Head of caudate nucleus (tissue), 42 donors: ENCODE measurements at regions not wholly inside any gene's neighbourhood (a gene's known extent, or its start where the extent isn't known, plus 50 kb on each side); places are given as distances from the start of the nearest gene placed in this dataset.
"Not testable (repeated sequence)": the region's sequence is repeated elsewhere in the genome, so short reads cannot be mapped to it uniquely, and the experiment has no call there.

Experiments used
- DNase-seq, 42 donors: peaks; one replicate each; pipeline versions ENCODE4 v3.0.0 to v3.0.0-alpha.2; 2020 to 2021; ENCODE audit warnings: mixed read lengths in 7 of 42
- intact Hi-C: fragments of 100-400 bp; cut with DNase I; formaldehyde crosslinking; loops from one replicate; pipeline ENCODE4 v1.15.0; 2022

GRCh38 chr2:238502088-238502810, 75.5 kb downstream of the ASB1 start:
- DNase-seq: peak in 1 of 42 donors; percentile 2
- intact Hi-C loops: no loop called here

GRCh38 chr2:238502956-238503791, 76.4 kb downstream of the ASB1 start:
- DNase-seq: peak in 6 of 42 donors; percentile 1 to 22 (median 4)
- intact Hi-C loops: no loop called here

- peak in 6 of 42 donors; percentile 7 to 39 (median 20) for DNase-seq
- intact Hi-C loops: no loop called here
Measured at GRCh38 chr2:238504181-238504931, 77.6 kb downstream of the ASB1 start.

GRCh38 chr2:238505119-238505891, 78.6 kb downstream of the ASB1 start:
- intact Hi-C loops: no loop called here
- DNase-seq: peak in 1 of 42 donors; percentile 22

- intact Hi-C loops: no loop called here
- peak in 2 of 42 donors; percentile 0 to 4 for DNase-seq
Measured at GRCh38 chr2:238505892-238506280, 79.2 kb downstream of the ASB1 start.

GRCh38 chr2:238506371-238507068, 79.8 kb downstream of the ASB1 start:
- peak in 2 of 42 donors; percentile 29 to 40 for DNase-seq
- intact Hi-C loops: no loop called here

- peak in 1 of 42 donors; percentile 32 for DNase-seq
- intact Hi-C loops: no loop called here
Measured at GRCh38 chr2:238507836-238508235, 81.1 kb downstream of the ASB1 start.

- intact Hi-C loops: no loop called here
- DNase-seq: peak in 1 of 42 donors; percentile 16
Measured at GRCh38 chr2:238509151-238509835, 82.6 kb downstream of the ASB1 start.

- intact Hi-C loops: no loop called here
- DNase-seq: peak in 1 of 42 donors; percentile 17
Measured at GRCh38 chr2:238509903-238510302, 83.2 kb downstream of the ASB1 start.

GRCh38 chr2:238510911-238511613, 84.3 kb downstream of the ASB1 start:
- intact Hi-C loops: no loop called here
- DNase-seq: peak in 1 of 42 donors; percentile 21

- DNase-seq: no peak
- intact Hi-C loops: no loop called here
Measured at GRCh38 chr2:238511614-238511950, 84.9 kb downstream of the ASB1 start.

- DNase-seq: peak in 1 of 42 donors; percentile 3
- intact Hi-C loops: no loop called here
Measured at GRCh38 chr2:238512247-238512867, 85.6 kb downstream of the ASB1 start.

GRCh38 chr2:238513346-238513745, 86.6 kb downstream of the ASB1 start:
- intact Hi-C loops: no loop called here
- DNase-seq: no peak

- DNase-seq, intact Hi-C loops: not testable (repeated sequence)
Measured at GRCh38 chr2:238514024-238514423, 87.3 kb downstream of the ASB1 start.

- intact Hi-C loops: no loop called here
- DNase-seq: no peak
Measured at GRCh38 chr2:238515377-238515776, 88.7 kb downstream of the ASB1 start.

GRCh38 chr2:238517209-238517608, 90.5 kb downstream of the ASB1 start:
- no peak for DNase-seq
- intact Hi-C loops: no loop called here
